Neural progenitor cell (in vitro differentiated cells): ENCODE measurements at regions not wholly inside any gene's neighbourhood (a gene's known extent, or its start where the extent isn't known, plus 50 kb on each side); places are given as distances from the start of the nearest gene placed in this dataset.

ENCODE experiments used
- DNase-seq: peaks from one replicate; pipeline ENCODE4 v3.0.0-alpha.2; 2016; ENCODE audit warnings: low spot score
- H2AFZ ChIP-seq: fragments of 200-600 bp; sonication (generic); replicated peaks from 2 replicates; pipeline ENCODE4 v1.6.1; 2016; ENCODE audit warnings: antibody characterized with exemption
- H3F3A ChIP-seq: fragments of 200-600 bp; sonication (generic); 2 replicates; pipeline ENCODE4 v1.6.1; 2016; ENCODE audit warnings: antibody characterized with exemption, low read depth
- H3K27ac ChIP-seq: fragments of 200-600 bp; sonication (generic); 2 replicates; pipeline ENCODE4 v1.5.1; 2016; ENCODE audit warnings: mild to moderate bottlenecking
- H3K27me3 ChIP-seq: fragments of 200-600 bp; sonication (generic); 2 replicates; pipeline ENCODE4 v1.6.1; 2016; ENCODE audit warnings: mild to moderate bottlenecking, moderate library complexity
- H3K36me3 ChIP-seq: fragments of 200-600 bp; sonication (generic); 2 replicates; pipeline ENCODE4 v1.5.1; 2016
- H3K4me1 ChIP-seq: fragments of 200-600 bp; sonication (generic); 2 replicates; pipeline ENCODE4 v1.6.1; 2016; ENCODE audit warnings: mixed run types
- H3K4me2 ChIP-seq: fragments of 200-600 bp; sonication (generic); 2 replicates; pipeline ENCODE4 v1.6.1; 2016
- H3K4me3 ChIP-seq: fragments of 200-600 bp; sonication (generic); 2 replicates; pipeline ENCODE4 v1.5.1; 2016
- H3K79me2 ChIP-seq: fragments of 200-600 bp; sonication (generic); 2 replicates; pipeline ENCODE4 v1.6.1; 2016; ENCODE audit warnings: low read depth
- H3K9ac ChIP-seq: fragments of 200-600 bp; sonication (generic); 2 replicates; pipeline ENCODE4 v1.6.1; 2016
- H3K9me3 ChIP-seq: fragments of 200-600 bp; sonication (generic); 2 replicates; pipeline ENCODE4 v1.5.1; 2016; ENCODE audit warnings: low read depth
- H4K20me1 ChIP-seq: fragments of 200-600 bp; sonication (generic); 2 replicates; pipeline ENCODE4 v1.6.1; 2016; ENCODE audit warnings: low read depth
- H3K27ac Mint-ChIP-seq: 3 replicates; pipeline ENCODE4 v1.8.0; 2021; ENCODE audit warnings: mixed read lengths
- H3K27me3 Mint-ChIP-seq: 2 replicates; pipeline ENCODE4 v1.8.0; 2022; ENCODE audit warnings: low read depth, mild to moderate bottlenecking, inconsistent platforms, moderate library complexity, mixed read lengths; ENCODE audit not compliant: insufficient read depth
- H3K36me3 Mint-ChIP-seq: 3 replicates; pipeline ENCODE4 v1.8.0; 2021; ENCODE audit warnings: mixed read lengths
- H3K4me1 Mint-ChIP-seq: 3 replicates; pipeline ENCODE4 v1.8.0; 2021; ENCODE audit warnings: mixed read lengths
- H3K4me3 Mint-ChIP-seq: 3 replicates; pipeline ENCODE4 v1.8.0; 2021; ENCODE audit warnings: mild to moderate bottlenecking, moderate library complexity, mixed read lengths
- H3K9me3 Mint-ChIP-seq: 3 replicates; pipeline ENCODE4 v1.8.0; 2020; ENCODE audit warnings: mixed read lengths
- EZH2 ChIP-seq: fragments of 200-600 bp; sonication (generic); IDR thresholded peaks from 2 replicates; pipeline ENCODE4 v1.6.1; 2017; ENCODE audit warnings: antibody characterized with exemption, mild to moderate bottlenecking, moderate library complexity
- EZH2phosphoT487 ChIP-seq: fragments of 200-600 bp; sonication (generic); IDR thresholded peaks from 2 replicates; pipeline ENCODE4 v1.6.1; 2017; ENCODE audit warnings: antibody characterized with exemption
- TF ChIP-seq, protein P1 (sequence below): fragments of 200-600 bp; sonication (generic); IDR thresholded peaks from 2 replicates; pipeline ENCODE4 v1.5.1; 2017; ENCODE audit warnings: antibody characterized with exemption, mild to moderate bottlenecking

DNA sequence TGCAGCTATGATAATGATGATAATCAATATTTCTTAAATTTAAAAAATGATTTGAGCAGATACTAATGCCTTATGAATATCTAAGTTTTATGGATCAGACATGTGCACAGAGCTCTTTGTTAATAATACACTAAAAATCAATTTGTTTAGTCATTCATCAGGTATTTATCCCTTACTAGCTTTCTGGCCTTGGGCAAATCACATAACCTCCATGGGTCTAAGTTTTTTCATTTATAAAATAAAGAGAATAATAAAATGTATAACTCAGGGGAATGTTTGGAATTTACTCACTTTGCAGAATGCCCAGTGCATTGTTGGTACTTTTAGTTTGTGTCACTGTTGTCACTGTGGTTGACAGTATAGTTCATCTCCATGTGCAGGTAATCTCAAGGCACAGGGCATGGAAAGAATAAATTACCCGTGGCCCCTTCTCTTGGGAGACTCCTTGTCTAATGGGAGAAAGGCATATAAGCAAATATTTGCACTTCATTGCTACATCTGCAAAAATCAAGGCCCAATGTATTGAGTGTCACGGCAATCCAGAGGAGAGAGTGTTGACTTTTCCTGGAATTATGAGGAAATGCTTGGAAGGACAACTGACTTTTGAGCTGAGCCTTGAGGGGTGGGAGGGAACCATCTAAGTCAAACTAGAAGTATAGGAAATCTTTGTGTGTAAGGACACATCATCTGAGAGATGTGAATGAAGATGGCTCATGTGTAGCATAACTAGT is 64.7 kb upstream of the CTTNBP2 start:
- Histone ChIP-seq H3K36me3 (peaks cover 3% of the 10 kb centered on the region), H3K79me2 (no peaks in the 10 kb centered on the region), H3K4me1 (no peaks in the 10 kb centered on the region), H2AFZ (no peak overlapping the region), H3K4me3 (no peak overlapping the region), H3K9me3 (no peaks in the 10 kb centered on the region), H4K20me1 (no peaks in the 10 kb centered on the region), H3K9ac (no peak overlapping the region), H3K27me3 (peaks cover 6% of the 10 kb centered on the region), H3F3A (no peaks in the 10 kb centered on the region), H3K27ac (no peak overlapping the region), H3K4me2 (no peak overlapping the region)
- no peaks in the 10 kb centered on the region for H3K27me3 Mint-ChIP-seq
- peaks cover 8% of the 10 kb centered on the region for H3K9me3 Mint-ChIP-seq
- H3K36me3 Mint-ChIP-seq = no peaks in the 10 kb centered on the region
- DNase-seq = no peak
- H3K4me3 Mint-ChIP-seq = no peak overlapping the region
- no peak overlapping the region for H3K27ac Mint-ChIP-seq
- no peak for TF ChIP-seq EZH2
- TF ChIP-seq, protein P1, sequence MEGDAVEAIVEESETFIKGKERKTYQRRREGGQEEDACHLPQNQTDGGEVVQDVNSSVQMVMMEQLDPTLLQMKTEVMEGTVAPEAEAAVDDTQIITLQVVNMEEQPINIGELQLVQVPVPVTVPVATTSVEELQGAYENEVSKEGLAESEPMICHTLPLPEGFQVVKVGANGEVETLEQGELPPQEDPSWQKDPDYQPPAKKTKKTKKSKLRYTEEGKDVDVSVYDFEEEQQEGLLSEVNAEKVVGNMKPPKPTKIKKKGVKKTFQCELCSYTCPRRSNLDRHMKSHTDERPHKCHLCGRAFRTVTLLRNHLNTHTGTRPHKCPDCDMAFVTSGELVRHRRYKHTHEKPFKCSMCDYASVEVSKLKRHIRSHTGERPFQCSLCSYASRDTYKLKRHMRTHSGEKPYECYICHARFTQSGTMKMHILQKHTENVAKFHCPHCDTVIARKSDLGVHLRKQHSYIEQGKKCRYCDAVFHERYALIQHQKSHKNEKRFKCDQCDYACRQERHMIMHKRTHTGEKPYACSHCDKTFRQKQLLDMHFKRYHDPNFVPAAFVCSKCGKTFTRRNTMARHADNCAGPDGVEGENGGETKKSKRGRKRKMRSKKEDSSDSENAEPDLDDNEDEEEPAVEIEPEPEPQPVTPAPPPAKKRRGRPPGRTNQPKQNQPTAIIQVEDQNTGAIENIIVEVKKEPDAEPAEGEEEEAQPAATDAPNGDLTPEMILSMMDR = no peak
- no peak for TF ChIP-seq EZH2phosphoT487
- no peaks in the 10 kb centered on the region for H3K4me1 Mint-ChIP-seq

DNA sequence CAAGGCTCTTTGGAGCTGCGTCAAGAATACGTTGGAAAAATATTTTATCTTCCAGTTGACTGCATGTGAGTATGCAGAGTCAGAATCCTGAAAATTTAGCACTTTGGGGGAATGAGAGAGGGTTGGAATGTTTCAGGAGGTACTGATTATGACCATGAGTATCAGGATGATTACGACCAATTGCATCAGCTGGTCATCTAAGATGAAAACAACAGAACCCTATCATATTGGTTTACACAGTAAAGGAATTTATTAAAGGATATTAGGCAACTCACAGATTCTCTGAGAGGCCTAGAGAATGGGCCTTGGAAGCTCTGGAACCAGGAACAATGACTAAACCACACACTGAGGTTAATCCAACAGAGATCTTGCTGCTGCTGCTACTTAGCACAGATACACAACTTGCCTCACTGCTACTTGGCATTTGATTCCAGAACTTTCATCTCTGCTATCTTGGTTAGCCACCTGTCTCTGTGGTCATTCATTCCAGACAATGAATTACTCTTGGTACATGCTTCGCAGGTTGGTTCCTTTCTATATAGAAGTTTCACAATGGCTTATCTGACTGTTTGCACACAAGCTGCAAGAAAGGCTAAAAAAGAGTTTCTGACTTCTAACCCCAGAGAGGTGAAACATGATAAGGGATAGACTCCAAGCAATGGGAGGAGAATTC is 68.0 kb upstream of the CTTNBP2 start:
- H3K27ac ChIP-seq = no peak overlapping the region
- DNase-seq = no peak
- Mint-ChIP-seq H3K27me3 (no peaks in the 10 kb centered on the region), H3K4me3 (no peak overlapping the region), H3K36me3 (no peaks in the 10 kb centered on the region), H3K4me1 (no peaks in the 10 kb centered on the region), H3K27ac (no peak overlapping the region), H3K9me3 (no peaks in the 10 kb centered on the region)
- H3K4me2 ChIP-seq = no peak overlapping the region
- no peaks in the 10 kb centered on the region for H3K79me2 ChIP-seq
- no peaks in the 10 kb centered on the region for H4K20me1 ChIP-seq
- peaks cover 3% of the 10 kb centered on the region for H3K4me1 ChIP-seq
- TF ChIP-seq EZH2 (no peak), EZH2phosphoT487 (no peak)
- TF ChIP-seq, protein P1 = no peak
- H3K27me3 ChIP-seq = peaks cover 39% of the 10 kb centered on the region
- no peak overlapping the region for H2AFZ ChIP-seq
- peaks cover 3% of the 10 kb centered on the region for H3K36me3 ChIP-seq
- no peak overlapping the region for H3K4me3 ChIP-seq
- no peaks in the 10 kb centered on the region for H3K9me3 ChIP-seq
- no peak overlapping the region for H3K9ac ChIP-seq
- peaks cover 1% of the 10 kb centered on the region for H3F3A ChIP-seq

DNA sequence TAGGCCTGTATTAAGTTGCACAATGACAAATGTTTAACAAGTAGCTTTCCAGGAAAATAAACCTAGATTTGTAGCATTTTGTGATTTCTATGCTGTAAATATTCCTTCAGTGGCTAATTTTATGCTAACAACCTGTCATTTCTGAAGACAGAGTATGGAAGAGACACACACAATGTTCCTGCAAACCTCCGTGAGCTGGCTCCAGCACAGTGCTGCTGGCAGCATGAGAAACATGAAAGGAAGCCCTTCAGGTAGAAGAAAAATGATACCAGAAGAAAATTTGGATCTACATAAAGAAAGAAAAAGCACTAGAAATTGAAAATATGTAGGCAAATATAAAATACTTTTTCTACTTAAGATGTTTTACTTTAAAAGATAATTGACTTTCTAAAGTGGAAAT is 69.5 kb upstream of the CTTNBP2 start:
- H3K27me3 Mint-ChIP-seq = no peaks in the 10 kb centered on the region
- no peaks in the 10 kb centered on the region for H3K9me3 ChIP-seq
- no peak overlapping the region for H3K4me3 Mint-ChIP-seq
- no peaks in the 10 kb centered on the region for H3K79me2 ChIP-seq
- peaks cover 3% of the 10 kb centered on the region for H3F3A ChIP-seq
- H3K4me1 Mint-ChIP-seq = no peaks in the 10 kb centered on the region
- H3K27ac Mint-ChIP-seq = no peak overlapping the region
- no peak for TF ChIP-seq EZH2phosphoT487
- TF ChIP-seq, protein P1 = no peak
- no peak for TF ChIP-seq EZH2
- H3K9ac ChIP-seq = no peak overlapping the region
- peaks cover 8% of the 10 kb centered on the region for H3K4me1 ChIP-seq
- H3K36me3 Mint-ChIP-seq = no peaks in the 10 kb centered on the region
- no peak overlapping the region for H3K4me2 ChIP-seq
- H3K9me3 Mint-ChIP-seq = no peaks in the 10 kb centered on the region
- H3K4me3 ChIP-seq = no peak overlapping the region
- peaks cover 3% of the 10 kb centered on the region for H3K36me3 ChIP-seq
- peaks cover 54% of the 10 kb centered on the region for H3K27me3 ChIP-seq
- no peaks in the 10 kb centered on the region for H4K20me1 ChIP-seq
- H2AFZ ChIP-seq = no peak overlapping the region
- H3K27ac ChIP-seq = no peak overlapping the region
- DNase-seq = no peak
